HEK293 (cell line): ENCODE measurements at regions not wholly inside any gene's neighbourhood (a gene's known extent, or its start where the extent isn't known, plus 50 kb on each side); places are given as distances from the start of the nearest gene placed in this dataset.

Source experiments
- BCL11A ChIP-seq: fragments of 450-650 bp; formaldehyde crosslinking; IDR thresholded peaks from 2 replicates; pipeline ENCODE4 v1.5.1; 2016; ENCODE audit warnings: low read depth, missing biosample characterization, missing genetic modification characterization
- KLF10 ChIP-seq: fragments of 450-650 bp; IDR thresholded peaks from 2 replicates; pipeline ENCODE4 v1.5.1; 2018; ENCODE audit warnings: missing biosample characterization, mild to moderate bottlenecking, missing genetic modification characterization
- KLF16 ChIP-seq: fragments of 450-650 bp; formaldehyde crosslinking; IDR thresholded peaks from 2 replicates; pipeline ENCODE4 v1.5.1; 2017; ENCODE audit warnings: missing biosample characterization, missing genetic modification characterization
- REPIN1 ChIP-seq: fragments of 450-650 bp; formaldehyde crosslinking; IDR thresholded peaks from 2 replicates; pipeline ENCODE4 v1.5.1; 2017; ENCODE audit warnings: missing biosample characterization, missing genetic modification characterization, low read depth
- ZNF16 ChIP-seq: fragments of 450-650 bp; formaldehyde crosslinking; IDR thresholded peaks from 2 replicates; pipeline ENCODE4 v1.5.1; 2016; ENCODE audit warnings: low read depth, missing biosample characterization, missing genetic modification characterization
- ZNF174 ChIP-seq: fragments of 450-650 bp; formaldehyde crosslinking; IDR thresholded peaks from 2 replicates; pipeline ENCODE4 v1.5.0; 2017; ENCODE audit warnings: missing biosample characterization, mild to moderate bottlenecking, missing genetic modification characterization
- ZNF423 ChIP-seq: fragments of 450-650 bp; formaldehyde crosslinking; IDR thresholded peaks from 2 replicates; pipeline ENCODE4 v1.5.1; 2016; ENCODE audit warnings: missing biosample characterization, missing genetic modification characterization
- ZNF747 ChIP-seq: fragments of 450-650 bp; formaldehyde crosslinking; IDR thresholded peaks from 2 replicates; pipeline ENCODE4 v1.5.1; 2016; ENCODE audit warnings: missing biosample characterization, missing genetic modification characterization
- ZNF776 ChIP-seq: fragments of 450-650 bp; formaldehyde crosslinking; IDR thresholded peaks from 2 replicates; pipeline ENCODE4 v1.5.0; 2017; ENCODE audit warnings: missing biosample characterization, missing genetic modification characterization, borderline replicate concordance
- ZNF837 ChIP-seq: fragments of 450-650 bp; formaldehyde crosslinking; IDR thresholded peaks from 2 replicates; pipeline ENCODE4 v1.5.1; 2016; ENCODE audit warnings: missing biosample characterization, missing genetic modification characterization
- TF ChIP-seq, protein P1 (sequence below): fragments of 450-650 bp; formaldehyde crosslinking; IDR thresholded peaks from 2 replicates; pipeline ENCODE4 v1.5.1; 2016; ENCODE audit warnings: missing biosample characterization, missing genetic modification characterization
- TF ChIP-seq, protein P2 (sequence below): fragments of 450-650 bp; formaldehyde crosslinking; IDR thresholded peaks from 2 replicates; pipeline ENCODE4 v1.5.1; 2016; ENCODE audit warnings: missing biosample characterization, missing genetic modification characterization
- TF ChIP-seq, protein P3 (sequence below): fragments of 450-650 bp; formaldehyde crosslinking; IDR thresholded peaks from 2 replicates; pipeline ENCODE4 v1.5.1; 2016; ENCODE audit warnings: missing biosample characterization, missing genetic modification characterization

DNA sequence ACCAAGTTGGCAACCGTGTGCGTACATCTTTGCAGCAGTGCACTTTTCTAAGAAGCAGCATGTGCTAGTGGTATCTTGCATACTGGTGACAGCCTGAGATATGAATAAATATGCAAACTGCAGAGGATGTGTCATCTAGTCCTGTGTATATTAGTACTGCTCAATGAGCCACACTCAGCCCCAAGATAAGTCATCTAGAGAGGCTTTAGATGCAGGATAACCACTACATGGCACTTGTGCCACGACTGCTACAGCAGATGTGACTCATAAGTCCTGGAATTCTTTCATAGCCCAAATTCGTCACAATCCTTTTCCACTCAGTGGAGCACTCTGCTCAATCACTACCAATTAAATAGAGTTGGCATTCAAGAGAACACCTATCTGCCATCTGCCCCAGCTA, 171.5 kb downstream of the AXIN2 start:
- TF ChIP-seq ZNF747 (tag by site-specific recombination) = no peak
- TF ChIP-seq, protein P1, sequence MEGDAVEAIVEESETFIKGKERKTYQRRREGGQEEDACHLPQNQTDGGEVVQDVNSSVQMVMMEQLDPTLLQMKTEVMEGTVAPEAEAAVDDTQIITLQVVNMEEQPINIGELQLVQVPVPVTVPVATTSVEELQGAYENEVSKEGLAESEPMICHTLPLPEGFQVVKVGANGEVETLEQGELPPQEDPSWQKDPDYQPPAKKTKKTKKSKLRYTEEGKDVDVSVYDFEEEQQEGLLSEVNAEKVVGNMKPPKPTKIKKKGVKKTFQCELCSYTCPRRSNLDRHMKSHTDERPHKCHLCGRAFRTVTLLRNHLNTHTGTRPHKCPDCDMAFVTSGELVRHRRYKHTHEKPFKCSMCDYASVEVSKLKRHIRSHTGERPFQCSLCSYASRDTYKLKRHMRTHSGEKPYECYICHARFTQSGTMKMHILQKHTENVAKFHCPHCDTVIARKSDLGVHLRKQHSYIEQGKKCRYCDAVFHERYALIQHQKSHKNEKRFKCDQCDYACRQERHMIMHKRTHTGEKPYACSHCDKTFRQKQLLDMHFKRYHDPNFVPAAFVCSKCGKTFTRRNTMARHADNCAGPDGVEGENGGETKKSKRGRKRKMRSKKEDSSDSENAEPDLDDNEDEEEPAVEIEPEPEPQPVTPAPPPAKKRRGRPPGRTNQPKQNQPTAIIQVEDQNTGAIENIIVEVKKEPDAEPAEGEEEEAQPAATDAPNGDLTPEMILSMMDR = no peak
- no peak for TF ChIP-seq ZNF776 (tag by site-specific recombination)
- no peak for TF ChIP-seq ZNF16 (tag by site-specific recombination)
- TF ChIP-seq ZNF174 (tag by site-specific recombination) = no peak
- TF ChIP-seq ZNF837 (tag by site-specific recombination) = no peak
- no peak for TF ChIP-seq REPIN1
- no peak for TF ChIP-seq KLF10 (tag by site-specific recombination)
- TF ChIP-seq BCL11A (tag by site-specific recombination) = no peak
- TF ChIP-seq, protein P2, sequence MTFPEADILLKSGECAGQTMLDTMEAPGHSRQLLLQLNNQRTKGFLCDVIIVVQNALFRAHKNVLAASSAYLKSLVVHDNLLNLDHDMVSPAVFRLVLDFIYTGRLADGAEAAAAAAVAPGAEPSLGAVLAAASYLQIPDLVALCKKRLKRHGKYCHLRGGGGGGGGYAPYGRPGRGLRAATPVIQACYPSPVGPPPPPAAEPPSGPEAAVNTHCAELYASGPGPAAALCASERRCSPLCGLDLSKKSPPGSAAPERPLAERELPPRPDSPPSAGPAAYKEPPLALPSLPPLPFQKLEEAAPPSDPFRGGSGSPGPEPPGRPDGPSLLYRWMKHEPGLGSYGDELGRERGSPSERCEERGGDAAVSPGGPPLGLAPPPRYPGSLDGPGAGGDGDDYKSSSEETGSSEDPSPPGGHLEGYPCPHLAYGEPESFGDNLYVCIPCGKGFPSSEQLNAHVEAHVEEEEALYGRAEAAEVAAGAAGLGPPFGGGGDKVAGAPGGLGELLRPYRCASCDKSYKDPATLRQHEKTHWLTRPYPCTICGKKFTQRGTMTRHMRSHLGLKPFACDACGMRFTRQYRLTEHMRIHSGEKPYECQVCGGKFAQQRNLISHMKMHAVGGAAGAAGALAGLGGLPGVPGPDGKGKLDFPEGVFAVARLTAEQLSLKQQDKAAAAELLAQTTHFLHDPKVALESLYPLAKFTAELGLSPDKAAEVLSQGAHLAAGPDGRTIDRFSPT (tag by site-specific recombination) = no peak
- no peak for TF ChIP-seq ZNF423 (tag by site-specific recombination)
- no peak for TF ChIP-seq KLF16
- TF ChIP-seq, protein P3, sequence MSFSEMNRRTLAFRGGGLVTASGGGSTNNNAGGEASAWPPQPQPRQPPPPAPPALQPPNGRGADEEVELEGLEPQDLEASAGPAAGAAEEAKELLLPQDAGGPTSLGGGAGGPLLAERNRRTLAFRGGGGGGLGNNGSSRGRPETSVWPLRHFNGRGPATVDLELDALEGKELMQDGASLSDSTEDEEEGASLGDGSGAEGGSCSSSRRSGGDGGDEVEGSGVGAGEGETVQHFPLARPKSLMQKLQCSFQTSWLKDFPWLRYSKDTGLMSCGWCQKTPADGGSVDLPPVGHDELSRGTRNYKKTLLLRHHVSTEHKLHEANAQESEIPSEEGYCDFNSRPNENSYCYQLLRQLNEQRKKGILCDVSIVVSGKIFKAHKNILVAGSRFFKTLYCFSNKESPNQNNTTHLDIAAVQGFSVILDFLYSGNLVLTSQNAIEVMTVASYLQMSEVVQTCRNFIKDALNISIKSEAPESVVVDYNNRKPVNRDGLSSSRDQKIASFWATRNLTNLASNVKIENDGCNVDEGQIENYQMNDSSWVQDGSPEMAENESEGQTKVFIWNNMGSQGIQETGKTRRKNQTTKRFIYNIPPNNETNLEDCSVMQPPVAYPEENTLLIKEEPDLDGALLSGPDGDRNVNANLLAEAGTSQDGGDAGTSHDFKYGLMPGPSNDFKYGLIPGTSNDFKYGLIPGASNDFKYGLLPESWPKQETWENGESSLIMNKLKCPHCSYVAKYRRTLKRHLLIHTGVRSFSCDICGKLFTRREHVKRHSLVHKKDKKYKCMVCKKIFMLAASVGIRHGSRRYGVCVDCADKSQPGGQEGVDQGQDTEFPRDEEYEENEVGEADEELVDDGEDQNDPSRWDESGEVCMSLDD (tag by site-specific recombination) = no peak
